Stomach (tissue), 8 donors: ENCODE measurements at regions not wholly inside any gene's neighbourhood (a gene's known extent, or its start where the extent isn't known, plus 50 kb on each side); places are given as distances from the start of the nearest gene placed in this dataset.
A peak's percentile ranks its signal among the peaks of the same experiment; 100 is the strongest.

ENCODE experiments used
- DNase-seq, 2 donors: peaks; one replicate each; pipeline versions ENCODE4 v3.0.0 to v3.0.0-alpha.2; 2013 to 2019
- H3K27ac ChIP-seq, 5 donors: fragments of 200-600 bp in 4 of 5; sonication (generic) in 4 of 5; one replicate each; pipeline ENCODE4 v1.5.1; 2013 to 2019; ENCODE audit warnings: mild to moderate bottlenecking in 1 of 5, moderate library complexity in 1 of 5
- H3K27me3 ChIP-seq, 3 donors: fragments of 200-600 bp; sonication (generic); one replicate each; pipeline ENCODE4 v1.5.1; 2017 to 2019; ENCODE audit warnings: mixed run types in 1 of 3
- H3K36me3 ChIP-seq, 4 donors: fragments of 200-600 bp; sonication (generic); 1 replicate in 3 of 4; 2 replicates in 1 of 4; pipeline ENCODE4 v1.5.1; 2016 to 2019
- H3K4me1 ChIP-seq, 4 donors: fragments of 200-600 bp; sonication (generic); one replicate each; pipeline ENCODE4 v1.5.1; 2016 to 2019
- H3K4me3 ChIP-seq, 4 donors: fragments of 200-600 bp; sonication (generic) in 3 of 4; one replicate each; pipeline ENCODE4 v1.5.1; 2016 to 2019; ENCODE audit warnings: mild to moderate bottlenecking in 1 of 4
- H3K9me3 ChIP-seq, 4 donors: fragments of 200-600 bp; sonication (generic); one replicate each; pipeline ENCODE4 v1.5.1; 2016 to 2019
- EP300 ChIP-seq: sonication (generic); formaldehyde crosslinking; IDR thresholded peaks from one replicate; pipeline ENCODE4 v1.6.1; 2017; ENCODE audit warnings: antibody characterized with exemption
- POLR2A ChIP-seq, 4 donors: fragments of 450-650 bp; IDR thresholded peaks; one replicate each; pipeline ENCODE4 v1.6.1; 2016; ENCODE audit warnings: antibody characterized with exemption in 4 of 4, control low read depth in 2 of 4, mild to moderate bottlenecking in 1 of 4, moderate library complexity in 1 of 4
- POLR2AphosphoS5 ChIP-seq, 3 donors: sonication (generic); formaldehyde crosslinking; IDR thresholded peaks; one replicate each; pipeline ENCODE4 v1.6.1; 2016; ENCODE audit warnings: antibody characterized with exemption in 3 of 3
- WGBS, 5 donors: extraction: QIAGEN DNeasy Blood & Tissue Kit in 3 of 5; methylation state at CpG; one replicate each; pipeline versions ENCODE4 v1.1.5 to v1.1.7; 2013 to 2018; 5-methylcytosine and 5-hydroxymethylcytosine counted together
- intact Hi-C: fragments of 100-400 bp; cut with DNase I; formaldehyde crosslinking; loops from one replicate; pipeline ENCODE4 v1.15.1; 2023; ENCODE audit warnings: low total_unique reads
- TF ChIP-seq, protein P1 (sequence below), 7 experiments: fragments of 450-650 bp in 4 of 7; fragments of 200-600 bp in 3 of 7; sonication (generic) in 3 of 7; IDR thresholded peaks; one replicate each; pipeline ENCODE4 v1.5.1; 2016 to 2019; ENCODE audit warnings: antibody characterized with exemption in 7 of 7, control low read depth in 2 of 7, mild to moderate bottlenecking in 1 of 7
- donor health status: healthy with polysubstance abuse.
- donor health status: Bipolar disorder and iron deficiency.
- donor health status: healthy.

DNA sequence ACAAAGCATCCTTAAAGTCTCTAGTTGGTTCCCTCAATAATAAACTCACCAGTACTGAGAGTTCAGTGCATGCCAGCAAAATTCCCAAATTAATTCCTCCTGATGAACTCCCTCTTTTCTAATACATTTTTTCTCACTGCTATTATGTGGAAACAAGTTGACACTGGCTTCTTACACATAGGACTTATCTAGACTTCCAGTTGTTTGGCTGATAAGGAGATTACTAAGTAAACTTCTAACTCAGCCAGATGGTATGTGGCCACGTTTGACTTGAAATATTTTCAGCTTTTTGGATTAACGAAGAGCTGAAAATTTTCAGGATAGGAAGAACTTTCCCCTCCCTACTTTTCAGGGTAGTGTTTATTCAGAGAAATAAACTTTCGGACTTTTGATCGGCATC is 1154.2 kb upstream of the TENM4 start:
- Histone ChIP-seq H3K4me3 (no peak overlapping the region), H3K9me3 (no peaks in the 10 kb centered on the region), H3K36me3 (no peaks in the 10 kb centered on the region), H3K27me3 (peaks cover 0 to 6% (median 0%) of the 10 kb centered on the region in 3 donors), H3K4me1 (peaks cover 0 to 16% (median 3%) of the 10 kb centered on the region in 4 donors), H3K27ac (no peak overlapping the region)
- peak in 1 of 2 donors; percentile 49 for DNase-seq
- WGBS, 5 donors = 8 to 19% (median 11%) methylated on average over 4 of the region's 4 CpGs
- no peak for TF ChIP-seq POLR2A (IDR thresholded peaks at IDR 0.05)
- TF ChIP-seq POLR2AphosphoS5 (IDR thresholded peaks at IDR 0.05) = no peak
- TF ChIP-seq EP300 = no peak
- TF ChIP-seq, protein P1, sequence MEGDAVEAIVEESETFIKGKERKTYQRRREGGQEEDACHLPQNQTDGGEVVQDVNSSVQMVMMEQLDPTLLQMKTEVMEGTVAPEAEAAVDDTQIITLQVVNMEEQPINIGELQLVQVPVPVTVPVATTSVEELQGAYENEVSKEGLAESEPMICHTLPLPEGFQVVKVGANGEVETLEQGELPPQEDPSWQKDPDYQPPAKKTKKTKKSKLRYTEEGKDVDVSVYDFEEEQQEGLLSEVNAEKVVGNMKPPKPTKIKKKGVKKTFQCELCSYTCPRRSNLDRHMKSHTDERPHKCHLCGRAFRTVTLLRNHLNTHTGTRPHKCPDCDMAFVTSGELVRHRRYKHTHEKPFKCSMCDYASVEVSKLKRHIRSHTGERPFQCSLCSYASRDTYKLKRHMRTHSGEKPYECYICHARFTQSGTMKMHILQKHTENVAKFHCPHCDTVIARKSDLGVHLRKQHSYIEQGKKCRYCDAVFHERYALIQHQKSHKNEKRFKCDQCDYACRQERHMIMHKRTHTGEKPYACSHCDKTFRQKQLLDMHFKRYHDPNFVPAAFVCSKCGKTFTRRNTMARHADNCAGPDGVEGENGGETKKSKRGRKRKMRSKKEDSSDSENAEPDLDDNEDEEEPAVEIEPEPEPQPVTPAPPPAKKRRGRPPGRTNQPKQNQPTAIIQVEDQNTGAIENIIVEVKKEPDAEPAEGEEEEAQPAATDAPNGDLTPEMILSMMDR (IDR thresholded peaks at IDR 0.05) = no peak
- intact Hi-C loops = no loop called here

DNA sequence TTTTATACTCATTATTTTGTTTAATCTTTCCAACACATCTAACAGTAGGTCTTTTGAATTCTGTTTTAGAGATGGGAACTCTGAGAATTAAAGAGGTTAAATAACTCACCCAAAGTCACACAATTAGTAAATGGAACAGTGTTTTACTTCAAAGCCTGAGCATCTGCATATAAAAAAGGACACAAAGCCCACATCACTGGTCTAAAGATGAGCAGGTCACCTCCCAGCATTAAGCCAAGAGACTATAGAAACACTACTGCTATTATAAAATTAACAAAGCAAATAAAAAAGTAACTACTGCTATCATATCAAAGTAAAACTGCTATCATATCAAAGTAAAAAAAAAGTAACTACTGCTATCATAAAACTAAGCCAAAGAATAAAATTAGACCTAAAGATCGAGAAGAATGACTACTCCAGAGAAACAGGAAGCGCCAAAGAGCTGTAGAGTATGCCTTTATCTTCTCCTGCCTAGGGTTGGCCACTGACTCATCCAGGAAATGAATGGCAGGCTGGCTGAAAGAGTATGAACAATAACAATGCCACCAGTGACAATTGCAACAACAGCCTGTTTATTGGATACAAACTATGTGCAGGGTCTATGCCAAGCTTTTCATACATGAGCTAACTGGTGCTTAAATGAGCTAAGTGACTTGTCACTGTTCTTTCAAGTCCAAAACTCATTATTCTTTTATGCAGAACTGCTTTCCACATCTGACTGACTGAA is 1153.0 kb upstream of the TENM4 start:
- TF ChIP-seq EP300 (no peak), POLR2AphosphoS5 (IDR thresholded peaks at IDR 0.05) (peak in 1 of 3 donors; percentile 16), POLR2A (IDR thresholded peaks at IDR 0.05) (no peak)
- Histone ChIP-seq H3K27me3 (peaks cover 0 to 6% (median 0%) of the 10 kb centered on the region in 3 donors), H3K4me3 (no peak overlapping the region), H3K9me3 (no peaks in the 10 kb centered on the region), H3K27ac (no peak overlapping the region), H3K4me1 (peaks cover 0 to 16% (median 3%) of the 10 kb centered on the region in 4 donors), H3K36me3 (no peaks in the 10 kb centered on the region)
- 18 to 45% (median 21%) methylated on average over 2 of the region's 2 CpGs for WGBS, 5 donors
- intact Hi-C loops = no loop called here
- peak in 1 of 2 donors; percentile 42 for DNase-seq

DNA sequence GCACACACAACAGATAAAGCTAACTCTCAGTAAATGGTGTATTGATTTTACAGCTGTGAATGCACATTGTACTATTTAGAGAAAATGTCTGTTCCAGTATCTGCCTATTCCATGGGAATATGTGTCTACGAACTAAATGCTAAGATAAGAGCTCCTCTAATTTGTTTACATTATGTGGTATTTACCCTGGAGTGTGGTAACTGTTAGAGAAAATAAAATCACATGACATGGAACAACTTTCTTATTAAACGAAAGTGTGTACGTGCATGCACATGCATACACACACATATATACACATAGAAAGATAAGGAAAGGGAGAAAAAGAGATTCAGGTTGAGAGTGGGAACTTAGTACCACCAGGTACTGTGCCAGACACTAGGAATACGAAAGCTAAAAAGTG is 1151.7 kb upstream of the TENM4 start:
- no peak for DNase-seq
- no peak overlapping the region for H3K4me3 ChIP-seq
- TF ChIP-seq EP300 (no peak), POLR2AphosphoS5 (IDR thresholded peaks at IDR 0.05) (no peak)
- H3K9me3 ChIP-seq = no peaks in the 10 kb centered on the region
- H3K36me3 ChIP-seq = no peaks in the 10 kb centered on the region
- 23 to 50% (median 41%) methylated on average over 4 of the region's 4 CpGs for WGBS, 5 donors
- peaks cover 0 to 16% (median 3%) of the 10 kb centered on the region in 4 donors for H3K4me1 ChIP-seq
- H3K27ac ChIP-seq = no peak overlapping the region
- intact Hi-C loops = no loop called here
- peaks cover 0 to 6% (median 0%) of the 10 kb centered on the region in 3 donors for H3K27me3 ChIP-seq

DNA sequence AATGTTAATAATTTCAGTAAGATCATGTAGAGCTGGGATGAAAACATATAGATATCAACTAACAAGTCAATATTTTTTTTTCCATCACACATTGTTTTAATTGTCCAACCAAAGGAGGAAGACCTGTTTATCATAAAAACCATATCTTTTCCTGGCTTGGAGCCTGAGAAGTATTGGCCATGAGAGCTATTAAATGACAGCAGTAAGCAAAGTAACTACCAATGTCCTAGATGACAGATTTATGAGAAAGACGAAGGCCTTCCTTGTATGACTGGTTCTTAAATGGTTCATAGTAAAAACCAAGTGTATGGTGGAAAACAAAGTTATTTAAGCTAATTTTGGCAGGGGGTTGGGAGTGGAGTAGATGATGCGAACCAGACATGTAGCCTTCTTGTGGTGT is 1147.1 kb upstream of the TENM4 start:
- H3K9me3 ChIP-seq = no peaks in the 10 kb centered on the region
- DNase-seq = no peak
- 83 to 89% (median 86%) methylated on average over 2 of the region's 2 CpGs for WGBS, 5 donors
- H3K27ac ChIP-seq = no peak overlapping the region
- TF ChIP-seq POLR2A (IDR thresholded peaks at IDR 0.05) = no peak
- TF ChIP-seq, protein P1 (IDR thresholded peaks at IDR 0.05) = no peak
- no peak for TF ChIP-seq EP300
- no peak for TF ChIP-seq POLR2AphosphoS5 (IDR thresholded peaks at IDR 0.05)
- no peaks in the 10 kb centered on the region for H3K4me1 ChIP-seq
- H3K4me3 ChIP-seq = no peak overlapping the region
- peaks cover 0 to 6% (median 0%) of the 10 kb centered on the region in 3 donors for H3K27me3 ChIP-seq
- no peaks in the 10 kb centered on the region for H3K36me3 ChIP-seq
- intact Hi-C loops = no loop called here

DNA sequence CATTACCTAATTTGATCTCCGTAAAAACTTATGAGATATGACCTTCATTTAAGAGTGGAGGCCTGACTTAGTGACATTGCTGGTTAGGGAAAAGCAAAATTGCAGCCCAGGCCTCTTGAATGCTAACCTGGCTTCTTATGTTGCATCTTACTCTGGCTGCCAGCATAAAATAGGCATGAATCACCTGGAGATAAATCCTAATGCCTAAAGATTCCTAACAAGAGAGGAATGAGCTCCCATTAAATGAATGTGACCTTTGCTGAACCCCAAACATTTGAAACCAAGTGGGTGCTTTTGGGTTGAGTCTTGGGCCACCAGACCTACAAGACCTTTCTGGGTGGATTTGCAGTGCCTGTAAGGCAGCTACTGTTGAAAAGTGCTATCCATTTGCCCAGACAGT is 1145.6 kb upstream of the TENM4 start:
- Histone ChIP-seq H3K9me3 (no peaks in the 10 kb centered on the region), H3K27ac (no peak overlapping the region), H3K36me3 (no peaks in the 10 kb centered on the region), H3K27me3 (peaks cover 0 to 6% (median 0%) of the 10 kb centered on the region in 3 donors), H3K4me3 (no peak overlapping the region), H3K4me1 (no peaks in the 10 kb centered on the region)
- TF ChIP-seq EP300 = no peak
- TF ChIP-seq, protein P1 (IDR thresholded peaks at IDR 0.05) = no peak
- no peak for DNase-seq
- intact Hi-C loops = no loop called here
- WGBS, 5 donors = 86 to 97% (median 89%) methylated on average over 1 of the region's 1 CpG
